Activated T-cell treated with anti-CD3 and anti-CD28 coated beads, Interleukin-2, amount 50 U/mL, for 1 hour (primary cell): ENCODE measurements at regions not wholly inside any gene's neighbourhood (a gene's known extent, or its start where the extent isn't known, plus 50 kb on each side); places are given as distances from the start of the nearest gene placed in this dataset.

Experiments used
- DNase-seq: peaks from one replicate; pipeline ENCODE4 v3.0.0-alpha.2; 2020

DNA sequence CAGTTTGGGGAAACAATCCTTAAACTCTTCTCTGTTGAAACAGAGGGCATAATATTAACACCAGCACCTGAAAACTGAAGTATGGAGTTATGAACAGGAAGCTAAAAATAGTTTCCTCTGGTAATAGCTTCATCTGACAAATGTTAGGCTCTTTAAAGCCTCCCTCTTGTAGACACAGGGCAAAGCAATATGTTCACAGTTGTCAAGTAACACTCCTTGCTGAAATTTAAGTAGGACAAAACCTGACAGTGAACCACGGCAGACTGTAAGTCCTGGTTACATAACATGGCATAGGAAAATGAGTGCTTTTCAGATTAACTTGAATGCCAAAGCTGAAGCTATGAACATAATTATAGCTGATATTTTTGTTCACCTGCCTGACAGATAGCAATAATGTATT lies 172.9 kb downstream of the CMPK2 start:
- no peak for DNase-seq

DNA sequence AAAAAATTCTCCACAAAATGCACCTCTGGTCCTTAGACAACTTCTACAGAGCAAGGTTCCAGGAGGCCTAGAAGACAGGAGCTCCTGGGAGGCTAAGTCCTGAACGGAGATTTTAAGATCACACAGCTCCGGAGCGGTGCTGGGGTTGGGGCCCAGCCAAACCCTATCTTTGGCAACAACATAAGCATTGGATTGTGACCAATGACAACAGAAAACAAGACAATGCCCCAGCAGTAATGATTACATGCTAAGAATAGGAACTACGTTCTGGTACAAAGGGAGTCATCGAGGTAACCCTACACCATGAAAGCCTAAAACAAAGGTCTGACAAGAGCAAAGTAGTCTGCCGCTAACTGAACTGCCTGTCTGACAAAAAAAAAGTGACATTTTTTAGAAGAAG lies 171.2 kb downstream of the CMPK2 start:
- DNase-seq = no peak

DNA sequence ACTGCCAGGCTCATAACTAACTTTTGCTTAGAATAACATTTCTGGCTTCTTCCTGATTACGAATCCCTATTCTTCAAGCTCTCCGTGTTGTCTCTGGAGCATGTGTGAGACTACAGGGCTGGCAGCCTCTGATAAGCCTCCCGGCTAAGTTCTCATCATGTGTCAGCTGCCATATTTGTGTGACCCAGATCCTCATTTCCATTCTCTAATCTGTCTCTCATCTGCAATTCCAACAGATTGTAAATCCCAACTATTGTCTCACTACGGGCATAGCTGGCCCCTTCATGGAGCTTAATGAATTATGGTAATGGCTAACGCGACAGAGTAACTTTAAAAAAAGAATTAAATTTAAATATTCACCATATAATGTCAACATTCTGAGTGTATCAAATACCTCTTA lies 165.4 kb downstream of the CMPK2 start:
- no peak for DNase-seq

DNA sequence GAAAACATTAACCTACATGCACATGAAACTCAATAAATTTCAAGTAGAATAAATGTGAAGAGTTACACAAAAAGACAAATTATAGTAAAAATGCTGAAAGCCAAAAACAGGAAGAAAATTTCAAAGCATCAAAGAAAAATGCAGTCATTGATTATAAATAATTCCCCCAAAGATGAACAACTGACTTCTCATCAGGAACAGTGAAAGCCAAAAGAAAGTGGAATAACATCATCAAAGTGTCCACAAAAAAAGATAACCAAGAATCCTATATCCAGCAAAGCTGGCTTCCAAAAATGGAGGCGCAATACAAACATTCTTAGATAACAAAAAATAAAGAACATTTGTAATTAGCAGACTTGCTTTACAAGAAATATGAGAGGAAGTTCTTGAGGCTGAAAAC lies 161.6 kb downstream of the CMPK2 start:
- DNase-seq = no peak

DNA sequence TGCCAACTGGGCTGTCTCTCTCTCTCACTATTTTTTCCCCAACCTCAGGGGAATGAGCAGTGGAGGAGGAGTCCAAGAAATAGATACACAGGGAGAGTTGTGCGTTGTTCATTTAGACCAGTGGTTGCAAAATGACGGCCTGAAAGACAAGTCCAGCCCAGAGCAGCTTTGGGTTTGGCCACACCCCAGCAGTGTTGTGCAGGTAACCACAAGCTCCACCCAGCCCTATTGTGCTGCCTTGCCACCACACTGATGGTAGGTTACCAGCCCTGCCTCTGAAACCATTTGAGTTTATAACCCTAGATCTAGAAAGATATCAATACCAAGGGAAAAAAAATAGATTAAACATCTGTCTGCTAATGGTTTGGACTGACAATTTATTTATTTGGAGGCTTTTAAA lies 144.3 kb downstream of the CMPK2 start:
- no peak for DNase-seq

DNA sequence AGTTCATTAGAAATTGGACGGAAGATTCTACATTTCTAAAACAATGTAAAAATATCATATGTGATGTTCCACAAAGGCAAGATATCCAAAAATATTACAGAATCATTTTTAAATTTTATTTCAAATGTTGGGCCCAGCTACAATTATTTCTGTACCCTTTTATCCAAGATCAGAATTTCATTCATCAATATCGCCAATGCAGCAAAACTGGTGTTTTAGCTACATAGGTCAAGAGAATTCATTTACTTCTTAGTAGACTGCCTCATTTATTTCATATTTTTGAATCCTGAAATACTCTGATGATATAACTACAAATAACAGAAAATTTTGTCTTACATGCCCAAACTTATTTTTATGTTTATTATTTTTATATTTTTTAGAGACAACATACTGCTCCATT lies 143.1 kb downstream of the CMPK2 start:
- no peak for DNase-seq

DNA sequence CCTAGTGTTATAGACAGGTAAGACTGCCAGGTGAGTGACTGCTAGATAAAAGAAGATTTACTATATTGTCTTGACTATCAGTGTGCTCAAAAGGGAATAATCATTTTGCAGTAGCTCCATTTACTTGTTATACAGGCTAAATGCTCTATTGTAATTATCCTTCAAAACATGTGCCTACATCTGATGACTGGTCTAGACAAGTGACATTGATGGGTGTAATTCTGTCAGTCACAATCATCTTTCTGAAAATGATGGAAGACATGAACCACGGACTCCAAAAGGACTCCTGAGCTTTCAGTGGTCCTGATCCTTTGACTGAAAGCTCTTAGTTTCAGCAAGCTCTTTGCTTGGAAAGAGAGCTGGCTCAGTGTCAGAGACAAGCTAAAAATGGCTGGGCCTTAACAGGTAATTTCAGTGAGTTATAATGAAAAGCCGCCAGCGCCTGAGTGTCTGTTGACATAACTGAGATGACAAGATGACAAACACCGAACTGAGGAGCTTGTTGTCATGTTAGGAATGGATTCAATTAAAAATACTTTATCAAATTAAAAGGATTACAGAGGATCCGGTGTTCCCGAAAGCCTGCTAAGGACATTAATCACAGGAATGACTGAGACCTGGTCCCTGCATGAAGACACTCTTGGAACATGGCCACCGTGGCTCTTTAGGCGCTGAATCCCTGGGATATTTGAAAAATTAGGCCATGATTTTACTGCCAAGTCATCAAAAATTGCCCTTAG lies 141.7 kb downstream of the CMPK2 start:
- DNase-seq = no peak

DNA sequence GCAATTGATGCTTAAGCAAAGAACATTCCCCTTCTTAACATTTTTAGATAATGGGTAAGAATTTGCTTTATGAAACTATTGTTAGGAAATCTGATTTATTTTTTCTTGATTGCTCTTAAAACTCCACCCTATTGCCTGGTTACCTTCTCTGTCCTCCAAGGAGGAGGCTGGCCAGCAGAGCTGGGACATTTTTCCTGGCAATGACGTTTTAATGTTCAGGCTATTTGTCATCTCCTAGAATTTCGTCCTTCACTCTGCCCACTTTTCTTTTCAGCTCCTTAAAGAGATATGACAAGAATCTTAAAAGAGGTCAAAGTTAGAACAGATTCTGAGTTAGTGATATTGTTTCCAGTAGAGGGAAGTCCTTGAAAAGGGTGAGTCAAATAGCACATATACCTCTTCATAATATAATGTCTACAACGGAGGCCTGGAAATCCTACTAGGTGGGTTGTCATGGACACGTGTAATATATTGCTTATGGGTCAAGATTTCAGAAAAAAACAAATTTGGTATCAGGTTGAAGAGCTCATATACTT lies 141.0 kb downstream of the CMPK2 start:
- DNase-seq = no peak

DNA sequence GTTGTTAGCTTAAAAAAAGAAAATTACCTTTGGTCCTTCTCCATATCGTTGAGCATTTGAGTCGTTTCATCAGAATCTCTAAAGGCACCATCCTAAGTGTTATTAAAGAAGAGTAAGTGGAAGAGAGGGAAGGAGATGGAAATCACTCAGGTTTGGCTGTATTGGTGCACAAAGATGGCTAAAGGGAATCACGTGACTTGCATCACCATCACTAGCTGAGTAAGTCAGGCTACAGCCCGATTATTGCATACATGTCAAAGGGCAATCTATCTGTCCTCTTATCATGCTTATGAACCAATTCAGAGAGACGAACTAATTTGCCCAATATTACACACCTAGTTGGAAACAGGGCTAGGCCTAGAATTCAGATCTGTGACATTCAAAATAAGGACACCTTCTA lies 137.6 kb downstream of the CMPK2 start:
- no peak for DNase-seq

DNA sequence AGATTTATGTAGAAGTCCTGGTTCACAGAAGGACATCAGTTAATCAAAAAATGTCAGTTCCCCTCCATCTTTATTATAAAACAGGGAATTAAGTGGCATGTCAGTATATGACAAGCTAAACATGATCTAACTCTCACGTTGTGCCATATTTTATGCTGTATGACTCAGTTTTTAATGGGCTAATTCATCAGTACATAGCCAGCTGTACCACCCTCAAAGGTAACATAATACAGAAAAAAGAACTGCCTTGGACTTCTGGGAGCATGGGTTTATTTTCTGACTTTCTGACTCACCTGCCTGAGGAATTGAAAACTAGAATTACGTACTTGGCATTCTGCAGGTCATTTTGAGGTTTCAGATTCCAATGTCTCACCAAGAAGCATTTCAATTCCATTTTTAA lies 135.7 kb downstream of the CMPK2 start:
- no peak for DNase-seq

DNA sequence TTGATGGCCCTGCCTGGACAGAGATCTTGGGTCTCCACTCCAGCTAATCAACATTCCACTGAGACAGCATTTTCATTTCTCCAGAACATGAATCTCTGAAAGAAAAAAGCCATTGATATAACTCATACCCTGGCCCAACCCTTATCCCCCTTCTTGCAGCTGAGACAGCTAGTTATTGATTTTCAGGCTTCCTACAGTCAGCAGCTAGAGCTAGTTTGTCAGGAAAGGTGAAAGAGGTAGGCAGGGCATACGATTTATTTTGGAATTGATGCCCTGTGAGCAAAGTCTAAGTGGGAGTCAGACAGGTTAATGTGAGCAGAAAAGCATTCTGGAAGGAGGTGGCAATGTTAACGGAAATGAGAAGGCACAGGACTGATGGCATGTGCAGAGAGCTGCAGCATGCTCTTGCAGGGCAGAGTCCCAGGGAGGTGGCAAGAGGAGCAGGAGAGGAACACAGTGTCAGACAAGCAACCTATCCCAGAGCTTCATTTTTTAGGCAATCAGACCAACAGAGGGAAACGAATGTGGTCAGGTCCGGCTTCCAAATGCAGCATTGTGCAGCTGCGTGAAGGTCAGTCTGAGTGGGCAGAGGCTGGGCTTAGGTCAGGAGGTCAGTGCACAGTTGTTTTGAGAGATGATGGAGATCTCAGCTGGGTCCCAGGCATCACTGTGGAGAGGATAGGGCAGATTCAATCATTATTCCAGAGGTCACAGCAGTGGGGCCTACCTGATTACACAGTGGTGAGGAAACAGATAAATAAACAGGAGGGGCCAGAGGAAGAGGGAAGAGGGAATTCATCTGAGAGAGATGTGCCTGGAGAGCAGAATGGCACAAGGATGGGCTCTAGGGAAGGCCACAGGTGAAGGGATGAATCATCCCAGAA lies 134.8 kb downstream of the CMPK2 start:
- no peak for DNase-seq

DNA sequence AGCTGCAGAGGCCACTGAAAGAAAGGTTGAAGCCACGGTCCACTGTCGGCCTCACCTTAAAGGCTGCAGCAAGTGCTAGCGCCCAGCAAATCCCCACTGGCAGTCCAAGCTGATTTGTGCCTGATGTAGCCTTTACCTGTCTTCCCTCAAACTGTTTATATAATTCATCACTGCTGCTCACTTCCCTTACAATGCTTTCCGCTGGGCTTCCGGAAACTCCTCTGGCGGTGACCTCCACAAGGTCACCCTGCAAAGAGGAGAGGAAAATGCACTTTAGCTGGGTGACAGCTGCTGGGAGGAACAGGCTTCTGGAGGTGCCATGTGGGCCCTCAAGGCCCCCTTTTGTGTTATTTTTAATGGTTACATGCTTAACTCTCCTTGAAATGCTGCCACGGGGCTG lies 126.2 kb downstream of the CMPK2 start:
- no peak for DNase-seq

DNA sequence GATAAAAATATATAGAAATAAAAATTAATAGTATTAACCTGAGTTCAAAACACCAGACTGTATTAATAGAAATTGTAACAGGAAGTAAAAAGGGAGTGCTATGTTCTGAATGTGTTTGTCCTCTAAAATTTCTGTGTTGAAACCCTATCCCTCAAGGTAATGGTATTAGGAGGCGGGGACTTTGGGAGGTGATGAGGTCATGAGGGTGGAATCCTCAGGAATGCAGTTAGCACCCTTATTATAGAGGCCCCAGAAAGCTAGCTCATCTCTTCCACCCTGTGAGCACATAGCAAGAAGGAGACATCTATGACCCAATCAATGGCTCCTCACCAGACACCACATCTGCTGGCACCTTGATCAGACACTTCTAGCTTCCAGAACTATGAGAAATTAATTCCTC lies 124.5 kb downstream of the CMPK2 start:
- DNase-seq = no peak

DNA sequence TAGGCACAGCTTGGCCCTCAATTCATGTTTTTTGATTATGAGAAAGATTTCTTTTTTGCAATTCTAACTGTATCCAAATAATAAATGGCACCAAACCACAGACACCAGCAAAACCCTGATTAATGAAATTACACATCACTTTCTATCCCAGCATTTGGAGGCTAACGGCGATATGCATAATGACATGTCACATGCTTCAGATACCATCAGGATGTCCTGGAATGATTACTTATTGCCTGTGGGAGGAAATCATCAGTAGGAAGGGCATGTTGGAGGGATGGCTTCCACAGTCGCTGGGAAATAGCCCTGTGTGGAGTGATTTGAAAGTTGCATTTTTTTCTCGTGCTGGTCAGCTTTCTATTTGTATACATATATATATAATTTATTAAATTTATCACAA lies 121.7 kb downstream of the CMPK2 start:
- no peak for DNase-seq

DNA sequence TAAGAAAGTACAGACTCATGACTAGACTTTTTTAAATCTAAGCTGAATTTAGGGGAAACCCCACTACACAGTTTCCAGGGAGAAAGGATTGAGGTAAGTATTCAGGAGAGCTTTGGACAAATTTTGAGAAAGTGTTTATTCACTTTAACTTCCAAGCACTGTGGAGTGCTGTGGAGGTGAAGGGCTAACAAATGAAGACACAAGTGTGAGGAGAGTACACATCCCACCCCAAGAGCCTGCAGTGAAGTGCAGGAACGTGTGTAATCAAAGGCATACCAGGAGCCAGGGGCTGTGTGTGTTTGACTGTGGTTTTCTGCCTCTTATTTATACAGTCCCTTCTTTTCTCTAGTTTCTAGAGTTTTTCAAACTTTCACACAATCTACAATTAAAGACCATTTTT lies 118.3 kb downstream of the CMPK2 start:
- no peak for DNase-seq

DNA sequence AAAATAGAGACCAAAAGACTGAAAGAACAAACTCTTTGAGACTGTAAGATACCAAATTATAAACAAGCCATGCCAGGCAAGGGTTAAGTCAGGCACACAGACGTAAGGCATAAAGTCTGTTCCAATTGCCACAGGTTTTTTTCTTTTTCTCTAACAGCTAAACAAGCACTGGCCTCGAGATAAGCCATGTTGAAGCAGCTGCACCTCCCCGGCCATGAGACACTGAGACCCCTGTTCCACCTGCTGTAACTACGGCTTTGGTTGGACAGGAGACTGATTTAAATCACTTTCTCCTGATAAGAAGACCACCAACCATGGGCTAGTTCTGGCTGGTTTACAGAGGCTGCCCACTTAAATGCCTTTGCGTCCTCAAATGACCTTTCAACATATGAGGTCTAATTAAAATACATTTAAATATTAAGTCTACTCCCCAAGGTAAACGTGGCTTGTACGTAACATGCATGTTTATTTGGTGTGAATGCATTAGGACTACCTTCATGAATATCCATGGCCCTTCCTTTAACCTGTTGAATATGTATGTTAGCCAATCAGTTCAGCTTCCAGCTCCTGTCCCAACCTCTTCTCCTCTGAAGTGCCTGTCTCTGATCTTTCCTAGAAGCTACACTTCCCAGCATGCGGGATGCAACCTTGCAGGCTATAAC lies 117.2 kb downstream of the CMPK2 start:
- no peak for DNase-seq

DNA sequence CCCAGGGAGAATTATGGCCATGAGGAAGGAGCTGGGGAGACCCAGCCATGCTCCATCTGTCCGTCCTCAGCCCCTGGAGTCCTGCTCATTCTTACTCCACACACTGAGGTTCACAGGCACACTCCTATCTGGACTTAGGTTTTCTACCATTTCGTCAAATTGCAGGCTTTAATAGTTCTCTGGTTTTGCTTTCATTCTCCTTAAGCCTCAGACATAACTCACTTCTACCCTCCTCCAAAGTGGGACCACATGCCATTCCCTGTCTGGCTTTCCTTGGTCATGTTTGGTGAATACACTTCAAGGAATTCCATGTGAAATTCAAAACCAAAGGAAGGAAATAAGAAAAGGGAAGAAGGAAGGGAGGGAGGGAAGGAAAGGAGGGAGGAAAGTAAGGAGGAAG lies 115.7 kb downstream of the CMPK2 start:
- DNase-seq = no peak

DNA sequence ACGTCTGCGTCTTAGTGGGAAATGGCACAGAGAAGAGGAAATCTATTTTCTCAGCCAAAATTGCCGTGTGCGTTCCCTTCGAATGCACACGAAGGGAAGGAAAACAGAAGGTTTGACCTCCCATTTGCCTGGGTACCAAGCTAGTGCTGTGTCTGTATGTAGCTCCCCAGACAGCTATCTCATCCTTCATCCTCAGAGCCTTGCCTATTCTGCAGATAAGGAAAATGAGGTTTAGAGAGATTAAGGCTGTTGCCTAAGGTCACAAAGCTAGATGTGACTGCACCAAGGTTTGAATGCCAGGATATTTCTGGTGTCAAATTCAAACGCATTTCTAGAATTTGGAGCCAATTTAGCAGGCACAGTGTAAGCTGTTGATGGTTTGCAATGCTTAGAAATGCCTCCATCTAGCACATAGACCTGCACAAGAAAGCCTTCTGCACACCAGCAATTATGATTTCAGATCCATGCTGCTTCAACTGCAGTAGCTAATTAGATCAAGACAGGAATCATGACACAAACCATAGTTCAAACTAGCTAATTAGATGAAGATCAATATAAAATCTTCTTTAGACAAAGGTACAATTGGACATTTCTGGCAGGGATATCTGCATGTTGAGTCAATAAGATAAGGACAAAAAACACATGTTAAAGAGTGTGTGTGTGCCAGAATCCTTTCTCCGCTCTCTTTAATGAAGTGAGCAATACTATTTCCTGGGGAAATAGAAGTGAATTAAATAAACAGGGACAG lies 115.1 kb downstream of the CMPK2 start:
- no peak for DNase-seq

DNA sequence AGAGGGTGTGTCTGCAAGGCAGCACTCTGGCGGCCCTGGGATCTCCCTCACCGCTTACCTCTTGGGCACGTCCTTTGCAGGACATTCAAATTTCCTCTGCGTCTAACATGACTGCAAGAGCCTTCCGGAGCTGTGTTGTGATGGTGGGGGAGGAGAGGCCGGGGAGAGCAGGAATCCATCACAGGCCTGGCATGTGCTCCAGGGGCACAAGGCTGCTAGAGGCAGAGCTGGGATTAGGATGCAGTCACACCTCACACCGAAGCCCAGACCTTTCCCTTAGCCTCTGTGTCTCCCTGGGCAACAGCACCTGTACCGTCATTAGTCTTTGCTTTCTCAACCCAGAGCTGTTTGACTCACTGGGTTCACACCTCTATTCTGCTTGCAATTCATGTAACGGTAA lies 111.3 kb downstream of the CMPK2 start:
- DNase-seq = no peak

DNA sequence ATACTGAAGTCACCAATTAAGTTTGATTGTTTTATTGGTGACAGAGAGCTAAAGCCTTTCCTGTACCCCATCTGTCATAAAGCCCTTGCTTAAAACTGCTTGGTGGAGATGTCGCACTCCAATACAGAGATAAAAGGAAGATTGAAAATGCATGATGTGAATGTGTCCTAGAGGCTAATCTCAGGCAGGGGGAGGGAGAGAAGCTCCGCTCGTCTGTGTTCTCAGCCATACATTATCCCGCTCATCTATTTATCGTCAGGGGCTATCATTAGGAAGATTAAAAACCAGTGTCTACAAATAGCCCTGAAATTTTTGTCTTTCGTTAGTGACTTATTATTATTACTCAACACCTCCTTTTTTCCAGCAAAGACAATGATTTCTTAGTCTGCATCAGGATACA lies 110.3 kb downstream of the CMPK2 start:
- no peak for DNase-seq

DNA sequence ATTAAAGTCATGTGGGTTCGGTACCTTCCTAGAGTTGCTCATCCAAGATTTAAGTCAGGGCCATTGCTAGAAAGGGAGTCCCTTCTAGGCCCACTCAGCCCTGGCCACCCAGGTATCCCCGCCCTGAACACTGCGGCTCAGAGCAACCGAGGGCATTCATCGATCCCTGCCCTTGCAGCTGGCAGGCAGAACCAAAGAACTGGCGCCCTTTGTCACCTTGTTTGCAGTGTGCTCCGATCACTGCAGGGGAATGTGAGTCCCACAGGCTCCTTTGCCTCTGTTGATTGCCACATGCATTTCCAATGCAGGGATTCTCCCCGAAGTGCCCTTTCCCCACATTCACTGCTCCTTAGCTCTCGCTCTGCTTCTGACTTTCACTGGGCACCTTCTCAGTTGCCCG lies 108.5 kb downstream of the CMPK2 start:
- no peak for DNase-seq

DNA sequence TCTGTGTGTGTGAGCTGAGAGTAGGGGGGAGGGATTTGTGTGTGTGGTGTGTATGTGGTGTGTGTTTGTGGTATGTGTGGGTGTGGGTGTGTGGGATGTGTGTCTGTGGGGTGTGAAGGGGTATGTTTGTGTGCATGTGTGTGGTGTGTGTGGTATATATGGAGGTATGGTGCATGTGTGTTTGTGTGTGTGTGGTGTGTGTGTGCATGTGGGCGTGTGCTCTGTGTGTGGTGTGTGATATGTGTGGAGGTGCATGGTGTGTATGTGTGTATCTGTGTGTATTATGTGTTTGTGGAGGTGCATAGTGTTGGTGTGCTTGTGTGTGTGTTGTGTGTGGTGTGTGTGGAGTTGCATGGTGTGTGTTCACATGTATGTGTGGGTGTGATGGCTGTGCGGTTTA lies 106.0 kb downstream of the CMPK2 start:
- DNase-seq = no peak

DNA sequence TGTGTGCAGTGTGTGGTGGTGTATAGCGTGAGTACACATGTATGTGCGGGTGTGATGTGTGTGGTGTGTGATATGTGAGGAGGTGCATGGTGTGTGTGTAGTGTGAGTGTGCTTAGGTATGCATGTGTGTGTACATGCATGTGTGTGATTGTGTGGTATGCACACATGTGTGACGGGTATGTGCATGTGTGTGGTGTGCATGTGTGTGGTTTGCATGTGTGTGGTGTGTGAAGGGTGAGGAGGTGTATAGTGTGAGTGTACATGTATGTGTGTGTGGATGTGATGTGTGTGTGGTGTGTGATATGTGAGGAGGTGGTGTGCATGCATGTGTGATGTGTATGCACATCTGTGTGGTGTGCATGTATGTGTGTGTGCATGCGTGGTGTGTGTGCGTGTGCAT lies 105.6 kb downstream of the CMPK2 start:
- no peak for DNase-seq
